DND-41 (cell line): ENCODE measurements at regions not wholly inside any gene's neighbourhood (a gene's known extent, or its start where the extent isn't known, plus 50 kb on each side); places are given as distances from the start of the nearest gene placed in this dataset.

Source experiments
- ATAC-seq: fragments of 200-7000 bp; cut with Tn5 transposase; 3 replicates; pipeline ENCODE4 v1.9.1; 2021; ENCODE audit warnings: low read depth; ENCODE audit not compliant: insufficient read depth
- DNase-seq: peaks from one replicate; pipeline ENCODE4 v3.0.0-alpha.2; 2020
- H2AFZ ChIP-seq: 2 replicates; pipeline ENCODE4 v1.6.0; 2012; ENCODE audit warnings: low read depth, low read length
- H3K27ac ChIP-seq: 2 replicates; pipeline ENCODE4 v1.5.1; 2012; ENCODE audit warnings: low read length, inconsistent platforms
- H3K27me3 ChIP-seq: fragments of 200-600 bp; sonication (generic); 2 replicates; pipeline ENCODE4 v1.6.0; 2012; ENCODE audit warnings: low read length, mild to moderate bottlenecking, inconsistent platforms; ENCODE audit not compliant: insufficient read depth, poor library complexity
- H3K36me3 ChIP-seq: 2 replicates; pipeline ENCODE4 v1.5.1; 2012; ENCODE audit warnings: low read length, inconsistent platforms; ENCODE audit not compliant: insufficient read depth
- H3K4me1 ChIP-seq: 2 replicates; pipeline ENCODE4 v1.5.1; 2012; ENCODE audit warnings: mild to moderate bottlenecking, low read length; ENCODE audit not compliant: insufficient read depth
- H3K4me2 ChIP-seq: 2 replicates; pipeline ENCODE4 v1.6.0; 2012; ENCODE audit warnings: mild to moderate bottlenecking, moderate library complexity, low read length, inconsistent platforms; ENCODE audit not compliant: insufficient read depth
- H3K4me3 ChIP-seq, 2 experiments: fragments of 200-600 bp in 1 of 2; shearing (Covaris generic) in 1 of 2; 2 replicates each; pipeline ENCODE4 v1.5.1; 2012 to 2016; ENCODE audit warnings: inconsistent platforms in 2 of 2, low read length in 2 of 2, mild to moderate bottlenecking in 2 of 2, low read depth in 1 of 2, moderate library complexity in 1 of 2
- H3K79me2 ChIP-seq: 2 replicates; pipeline ENCODE4 v1.6.0; 2012; ENCODE audit warnings: low read length, inconsistent platforms; ENCODE audit not compliant: insufficient read depth
- H3K9ac ChIP-seq: 2 replicates; pipeline ENCODE4 v1.6.0; 2012; ENCODE audit warnings: low read depth, mild to moderate bottlenecking, inconsistent platforms, low read length, moderate library complexity
- H3K9me3 ChIP-seq: 2 replicates; pipeline ENCODE4 v1.5.1; 2012; ENCODE audit warnings: low read length, moderate library complexity, mild to moderate bottlenecking, inconsistent platforms; ENCODE audit not compliant: insufficient read depth, severe bottlenecking
- H4K20me1 ChIP-seq: 2 replicates; pipeline ENCODE4 v1.6.0; 2012; ENCODE audit warnings: low read length; ENCODE audit not compliant: insufficient read depth
- EZH2 ChIP-seq: IDR thresholded peaks from 3 replicates; pipeline ENCODE4 v1.6.1; 2012; ENCODE audit warnings: borderline replicate concordance, low read depth, mild to moderate bottlenecking, moderate library complexity, low read length, inconsistent platforms; ENCODE audit not compliant: severe bottlenecking
- TF ChIP-seq, protein P1 (sequence below): IDR thresholded peaks from 2 replicates; pipeline ENCODE4 v1.5.1; 2012; ENCODE audit warnings: borderline replicate concordance, low read length, moderate library complexity, mild to moderate bottlenecking; ENCODE audit not compliant: poor library complexity, severe bottlenecking; ENCODE audit errors: extremely low read depth

DNA sequence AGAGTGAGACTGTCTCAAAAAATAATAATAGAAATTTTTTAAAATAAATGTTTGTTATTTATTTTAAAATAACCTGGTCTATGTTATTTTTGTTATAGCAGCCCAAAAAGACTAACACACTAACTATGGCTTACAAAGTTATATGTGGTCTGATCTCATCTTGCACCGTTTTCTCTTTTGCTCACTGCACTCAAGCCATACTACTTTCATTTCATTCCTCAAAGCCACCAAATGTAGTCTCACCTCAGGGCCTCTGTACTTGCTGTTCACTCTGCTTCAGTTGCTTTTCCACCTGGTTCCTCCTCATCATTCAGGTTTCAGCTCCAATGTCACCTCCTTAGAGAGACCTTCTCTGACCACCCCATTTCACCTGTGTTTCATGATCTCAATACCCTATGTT lies 55.2 kb upstream of the MDM1 start:
- H3K4me3 ChIP-seq = no peak overlapping the region
- H3K27ac ChIP-seq = no peak overlapping the region
- no peaks in the 10 kb centered on the region for H3K79me2 ChIP-seq
- DNase-seq (no peak), ATAC-seq (no peak)
- H3K4me1 ChIP-seq = peaks cover 7% of the 10 kb centered on the region
- H3K27me3 ChIP-seq = no peaks in the 10 kb centered on the region
- H3K9me3 ChIP-seq = peaks cover 2% of the 10 kb centered on the region
- no peak overlapping the region for H3K9ac ChIP-seq
- TF ChIP-seq, protein P1, sequence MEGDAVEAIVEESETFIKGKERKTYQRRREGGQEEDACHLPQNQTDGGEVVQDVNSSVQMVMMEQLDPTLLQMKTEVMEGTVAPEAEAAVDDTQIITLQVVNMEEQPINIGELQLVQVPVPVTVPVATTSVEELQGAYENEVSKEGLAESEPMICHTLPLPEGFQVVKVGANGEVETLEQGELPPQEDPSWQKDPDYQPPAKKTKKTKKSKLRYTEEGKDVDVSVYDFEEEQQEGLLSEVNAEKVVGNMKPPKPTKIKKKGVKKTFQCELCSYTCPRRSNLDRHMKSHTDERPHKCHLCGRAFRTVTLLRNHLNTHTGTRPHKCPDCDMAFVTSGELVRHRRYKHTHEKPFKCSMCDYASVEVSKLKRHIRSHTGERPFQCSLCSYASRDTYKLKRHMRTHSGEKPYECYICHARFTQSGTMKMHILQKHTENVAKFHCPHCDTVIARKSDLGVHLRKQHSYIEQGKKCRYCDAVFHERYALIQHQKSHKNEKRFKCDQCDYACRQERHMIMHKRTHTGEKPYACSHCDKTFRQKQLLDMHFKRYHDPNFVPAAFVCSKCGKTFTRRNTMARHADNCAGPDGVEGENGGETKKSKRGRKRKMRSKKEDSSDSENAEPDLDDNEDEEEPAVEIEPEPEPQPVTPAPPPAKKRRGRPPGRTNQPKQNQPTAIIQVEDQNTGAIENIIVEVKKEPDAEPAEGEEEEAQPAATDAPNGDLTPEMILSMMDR = no peak
- TF ChIP-seq EZH2 = no peak
- H3K4me2 ChIP-seq = no peak overlapping the region
- H3K36me3 ChIP-seq = no peaks in the 10 kb centered on the region
- H2AFZ ChIP-seq = no peak overlapping the region
- H4K20me1 ChIP-seq = no peaks in the 10 kb centered on the region

DNA sequence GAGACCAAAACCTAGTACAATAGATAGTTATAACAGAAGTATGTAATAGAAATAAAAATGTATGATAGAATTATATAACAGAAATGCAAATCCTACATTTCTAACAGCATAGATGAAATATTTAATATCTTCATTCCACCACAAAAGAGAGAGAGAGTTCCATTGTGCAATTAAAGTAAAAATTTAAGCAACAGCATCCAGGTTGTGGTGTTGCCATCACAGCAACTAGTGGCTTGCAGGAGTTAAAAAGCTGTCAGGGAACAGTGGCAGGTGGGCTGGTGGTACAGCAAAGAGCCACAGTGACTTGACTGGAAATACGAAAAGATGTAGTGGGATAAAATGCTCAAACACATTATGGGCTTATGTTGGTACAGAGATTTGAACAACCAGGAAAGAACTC lies 57.1 kb upstream of the MDM1 start:
- Histone ChIP-seq H3K27me3 (no peaks in the 10 kb centered on the region), H3K4me2 (no peak overlapping the region), H3K27ac (no peak overlapping the region), H3K9ac (no peak overlapping the region), H3K4me3 (no peak overlapping the region), H3K9me3 (peaks cover 2% of the 10 kb centered on the region), H4K20me1 (no peaks in the 10 kb centered on the region), H2AFZ (no peak overlapping the region), H3K4me1 (peaks cover 3% of the 10 kb centered on the region), H3K79me2 (no peaks in the 10 kb centered on the region), H3K36me3 (no peaks in the 10 kb centered on the region)
- ATAC-seq (no peak), DNase-seq (no peak)
- TF ChIP-seq EZH2 = no peak
- TF ChIP-seq, protein P1 = no peak

DNA sequence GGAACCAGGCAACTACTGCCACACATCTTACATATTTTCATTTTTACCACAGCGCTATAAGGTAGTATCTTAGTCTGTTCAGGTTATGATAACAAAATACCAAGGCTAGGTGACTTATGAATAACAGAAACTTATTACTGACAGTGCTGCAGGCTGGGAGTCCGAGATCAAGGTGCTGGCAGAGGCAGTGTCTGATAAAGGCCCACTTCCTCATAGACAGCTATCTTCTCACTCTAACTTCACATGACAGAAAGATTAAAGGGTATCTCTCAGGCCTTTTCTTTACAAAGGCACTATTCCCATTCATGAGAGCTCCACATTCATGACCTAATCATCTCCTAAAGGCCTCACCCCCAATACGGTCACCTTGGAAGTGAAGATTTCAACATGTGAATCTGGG lies 59.8 kb upstream of the MDM1 start:
- Histone ChIP-seq H3K9me3 (peaks cover 2% of the 10 kb centered on the region), H3K27ac (no peak overlapping the region), H3K27me3 (no peaks in the 10 kb centered on the region), H3K36me3 (no peaks in the 10 kb centered on the region), H3K9ac (no peak overlapping the region), H3K79me2 (no peaks in the 10 kb centered on the region), H2AFZ (no peak overlapping the region), H3K4me1 (no peaks in the 10 kb centered on the region), H3K4me2 (no peak overlapping the region), H3K4me3 (no peak overlapping the region), H4K20me1 (no peaks in the 10 kb centered on the region)
- DNase-seq = no peak
- TF ChIP-seq EZH2 = no peak
- TF ChIP-seq, protein P1 = no peak
- no peak for ATAC-seq

DNA sequence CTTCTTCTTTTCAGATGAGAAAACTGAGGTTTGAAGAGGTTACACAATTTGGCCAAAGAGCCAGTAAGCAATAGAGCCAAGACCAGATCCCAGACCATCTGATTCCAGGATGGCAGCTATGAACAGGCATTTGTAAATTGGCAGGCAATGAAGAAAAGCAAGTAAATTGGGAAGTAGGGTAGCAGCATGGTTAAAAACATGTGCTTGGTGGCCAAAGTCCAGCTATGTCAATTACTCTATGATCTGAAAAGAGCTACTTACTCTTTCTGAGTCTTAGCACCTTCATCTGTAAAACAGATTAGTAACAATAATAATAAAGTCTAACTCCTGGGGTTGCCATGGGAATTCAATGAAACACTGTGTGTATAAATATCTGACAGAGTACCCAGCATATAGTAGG lies 60.2 kb upstream of the MDM1 start:
- H3K4me2 ChIP-seq = no peak overlapping the region
- TF ChIP-seq EZH2 = no peak
- TF ChIP-seq, protein P1 = no peak

More for the DNA sequence above, 60.2 kb upstream of the MDM1 start:
- no peak overlapping the region for H2AFZ ChIP-seq
- H3K27ac ChIP-seq = no peak overlapping the region
- H3K4me3 ChIP-seq = no peak overlapping the region
- no peak for ATAC-seq
- H3K27me3 ChIP-seq = no peaks in the 10 kb centered on the region
- peaks cover 2% of the 10 kb centered on the region for H3K9me3 ChIP-seq
- H3K4me1 ChIP-seq = no peaks in the 10 kb centered on the region
- no peaks in the 10 kb centered on the region for H4K20me1 ChIP-seq
- no peaks in the 10 kb centered on the region for H3K79me2 ChIP-seq
- no peaks in the 10 kb centered on the region for H3K36me3 ChIP-seq
- no peak for DNase-seq
- no peak overlapping the region for H3K9ac ChIP-seq
